Ecto neural progenitor cell (in vitro differentiated cells): ENCODE measurements at regions not wholly inside any gene's neighbourhood (a gene's known extent, or its start where the extent isn't known, plus 50 kb on each side); places are given as distances from the start of the nearest gene placed in this dataset.

Source experiments
- DNase-seq: peaks from one replicate; pipeline ENCODE4 v3.0.0-alpha.2; 2018; ENCODE audit warnings: low spot score

DNA sequence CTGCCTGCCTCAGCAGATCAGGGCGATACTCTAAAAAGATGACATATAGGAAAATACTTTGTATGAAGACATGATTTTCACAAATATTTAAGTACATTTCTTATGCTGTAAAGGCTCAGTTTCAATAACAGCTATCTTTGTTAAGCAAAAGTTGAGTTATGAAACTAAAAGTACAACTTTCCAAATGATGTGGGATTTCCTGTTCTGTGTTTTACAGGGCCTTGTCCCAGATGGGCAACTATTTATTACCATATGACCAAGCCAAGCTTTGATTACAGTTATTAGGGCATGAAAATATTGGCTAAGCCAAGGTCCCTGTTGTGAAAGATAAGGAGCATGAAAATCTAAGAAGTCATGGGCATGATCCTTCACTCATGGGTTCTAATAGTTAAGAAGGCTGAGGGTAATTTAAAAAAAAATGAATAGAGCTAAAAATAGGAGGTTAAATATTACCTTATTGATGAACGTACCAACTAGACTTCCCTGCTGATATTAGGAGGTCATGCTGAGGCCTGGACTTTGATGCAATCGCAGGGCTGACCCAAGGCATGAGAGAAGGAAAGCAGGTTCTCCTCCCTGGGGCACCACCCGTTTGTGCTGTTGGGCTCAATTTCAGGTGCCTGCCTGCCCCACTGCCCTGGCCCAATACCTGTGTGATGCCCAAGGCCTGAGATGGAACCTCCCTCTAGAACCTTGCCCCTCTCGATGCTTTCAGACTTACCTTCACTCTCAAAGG is 294.4 kb upstream of the PRDM1 start:
- no peak for DNase-seq

DNA sequence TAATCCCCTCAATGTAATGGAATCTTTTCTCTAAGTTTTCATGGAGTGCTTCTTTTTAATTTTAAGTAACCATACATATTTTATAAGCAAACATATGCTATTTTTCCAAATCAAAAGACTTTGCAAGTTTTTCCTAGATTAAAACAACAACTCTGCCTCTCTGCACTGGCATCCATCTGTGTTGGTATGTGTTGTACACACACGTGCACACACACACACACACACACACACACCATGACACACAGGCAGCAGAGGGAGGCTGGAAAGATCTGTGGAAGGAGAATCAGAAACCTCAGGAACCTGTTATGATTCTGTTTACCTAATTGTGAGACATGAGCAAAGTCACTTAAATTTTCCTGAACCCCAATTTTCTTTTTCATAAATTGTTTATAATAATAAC is 295.0 kb upstream of the PRDM1 start:
- DNase-seq, result no peak

DNA sequence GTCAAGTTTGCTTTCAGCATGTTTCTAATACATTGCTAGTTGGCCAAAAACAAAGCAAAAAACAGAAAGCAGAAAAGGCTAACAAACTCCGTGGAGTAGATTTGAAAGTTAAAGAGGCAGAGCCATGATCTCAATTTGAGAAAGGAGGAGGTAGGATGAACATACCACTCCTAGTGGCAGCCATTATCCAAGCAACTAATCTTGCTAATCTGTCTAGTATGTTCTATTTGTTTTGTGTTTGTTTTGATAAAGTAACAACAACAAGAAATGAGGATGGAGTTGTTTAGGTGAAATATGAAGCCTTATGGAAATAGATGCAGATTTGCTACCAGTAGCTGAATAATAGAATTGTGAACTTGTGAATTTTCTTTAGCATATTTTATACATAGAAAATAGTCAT is 295.5 kb upstream of the PRDM1 start:
- no peak for DNase-seq

DNA sequence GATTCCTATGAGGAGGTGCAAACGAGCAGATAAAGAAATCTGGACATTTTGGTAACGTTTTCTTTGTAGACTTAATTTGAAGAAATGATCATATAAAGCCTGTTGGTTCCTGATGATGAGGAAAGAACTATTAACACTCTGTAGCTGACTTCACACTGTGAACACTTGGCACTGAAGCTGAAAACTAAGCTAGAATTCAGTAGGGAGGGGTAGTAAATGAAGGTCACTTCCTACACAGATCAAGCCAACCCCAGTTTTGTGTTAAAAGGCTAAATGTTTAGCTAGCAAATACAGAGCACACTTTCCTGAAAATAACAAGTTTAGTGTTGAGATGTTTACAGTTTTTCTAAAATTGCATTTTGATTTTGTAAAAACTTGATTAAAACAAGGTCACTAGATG is 296.2 kb upstream of the PRDM1 start:
- no peak for DNase-seq

DNA sequence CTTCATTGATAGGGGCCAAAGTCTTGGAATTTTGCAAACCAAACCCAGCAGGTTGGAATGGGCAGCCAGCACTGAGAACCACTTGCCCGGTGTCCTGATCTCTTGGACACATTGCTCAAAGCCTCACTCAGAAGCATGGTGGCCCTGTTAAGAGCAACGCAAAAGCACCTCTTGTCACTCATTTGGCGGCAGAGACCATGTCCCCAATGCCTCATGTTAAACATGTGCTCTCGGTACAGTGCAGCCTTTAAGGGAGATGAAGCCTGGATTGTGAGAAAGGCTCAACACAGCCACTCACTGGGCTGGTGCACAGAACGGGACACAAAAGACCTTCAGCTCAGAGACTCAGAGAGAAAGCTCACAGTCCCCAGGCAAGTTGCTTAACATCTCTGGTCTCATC is 298.4 kb upstream of the PRDM1 start:
- DNase-seq, result no peak

DNA sequence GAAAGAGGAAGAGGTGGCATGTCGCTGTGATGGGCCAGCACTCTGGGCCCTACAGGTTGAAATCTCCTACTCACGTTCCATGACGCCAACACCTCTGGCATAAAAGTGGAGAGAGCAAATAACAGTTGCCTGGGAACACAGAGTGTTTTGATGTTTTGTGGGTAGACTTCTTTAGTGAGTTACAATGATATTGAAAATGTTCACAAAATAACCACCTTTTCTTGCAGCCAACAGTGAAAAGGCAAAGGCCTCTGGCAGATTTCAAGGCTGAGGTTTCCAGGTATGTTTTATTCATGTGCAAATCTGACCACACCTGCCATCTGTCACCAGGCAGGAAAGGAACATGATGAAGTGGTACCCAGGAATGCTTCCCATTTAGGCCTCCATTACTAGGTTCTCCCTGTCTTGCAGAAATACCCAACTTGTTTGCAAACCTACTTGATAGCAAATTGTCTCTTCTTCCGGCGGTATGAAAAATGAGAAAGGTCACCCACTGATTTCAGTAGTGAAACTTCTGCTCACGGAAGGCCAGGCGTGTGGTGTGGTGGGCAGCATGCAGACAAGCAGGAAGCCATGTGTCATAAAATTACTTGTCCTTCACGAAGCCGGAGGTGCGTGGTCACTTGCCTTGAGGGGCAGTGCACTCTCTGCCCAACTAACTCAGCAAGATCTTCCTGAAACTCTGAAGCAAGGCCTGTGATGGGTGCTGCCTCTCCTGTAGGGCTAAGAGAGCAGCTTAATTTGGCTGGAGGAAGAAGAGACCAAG is 299.1 kb upstream of the PRDM1 start:
- no peak for DNase-seq

DNA sequence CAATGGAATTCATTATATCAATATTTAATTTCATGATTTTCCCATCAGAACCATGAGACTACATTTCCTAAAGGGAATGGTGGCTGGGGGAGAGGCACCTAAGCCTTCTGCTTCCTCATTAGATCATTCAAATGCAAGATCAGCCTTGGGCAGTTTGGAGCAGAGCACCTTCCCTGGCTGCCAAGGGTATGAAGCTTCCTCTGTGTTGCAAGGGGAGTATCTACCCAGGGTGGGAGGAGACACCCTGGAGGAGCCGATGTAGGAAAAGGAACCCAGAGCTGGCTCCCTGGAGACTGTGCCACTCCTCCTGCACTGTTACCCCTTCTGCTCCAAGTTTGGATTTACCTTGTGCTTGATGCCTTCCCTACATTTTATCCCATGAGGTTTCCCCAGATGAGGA is 299.7 kb upstream of the PRDM1 start:
- DNase-seq, result no peak

DNA sequence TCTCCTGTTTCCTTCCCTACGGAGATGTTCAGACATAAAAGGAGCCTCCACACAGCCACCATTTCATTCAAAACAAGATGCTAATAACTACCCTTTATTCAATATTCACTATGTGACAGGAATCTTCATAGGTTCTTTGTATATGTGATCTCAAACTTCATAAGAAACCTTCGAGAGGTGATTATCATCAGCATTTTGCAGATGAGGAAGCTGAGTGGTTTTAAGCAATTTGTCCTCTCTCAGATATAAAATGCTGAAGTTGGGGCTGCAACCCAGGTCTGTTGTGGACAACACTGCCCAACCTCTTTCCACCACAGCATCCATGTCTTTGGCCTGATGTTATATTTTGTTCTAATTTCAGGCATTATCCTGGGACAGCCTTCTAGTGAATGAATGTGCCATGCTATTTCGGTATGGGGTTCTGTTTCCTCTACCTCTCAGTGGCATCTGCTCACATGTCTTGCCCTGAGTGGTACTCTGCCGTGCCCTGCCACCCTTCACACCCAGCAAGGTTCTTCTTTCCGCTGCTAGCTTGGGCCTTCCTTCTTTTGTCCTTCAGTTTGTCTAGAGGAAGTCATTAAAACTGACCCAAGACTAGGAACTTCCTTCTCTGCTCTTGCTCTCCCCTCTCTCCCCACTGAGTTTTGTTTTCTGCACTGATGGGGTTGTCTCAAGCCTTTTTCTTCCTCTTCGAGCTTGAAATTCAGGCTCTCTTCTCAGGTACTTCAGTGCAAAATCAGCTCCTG is 300.9 kb upstream of the PRDM1 start:
- DNase-seq, result no peak

DNA sequence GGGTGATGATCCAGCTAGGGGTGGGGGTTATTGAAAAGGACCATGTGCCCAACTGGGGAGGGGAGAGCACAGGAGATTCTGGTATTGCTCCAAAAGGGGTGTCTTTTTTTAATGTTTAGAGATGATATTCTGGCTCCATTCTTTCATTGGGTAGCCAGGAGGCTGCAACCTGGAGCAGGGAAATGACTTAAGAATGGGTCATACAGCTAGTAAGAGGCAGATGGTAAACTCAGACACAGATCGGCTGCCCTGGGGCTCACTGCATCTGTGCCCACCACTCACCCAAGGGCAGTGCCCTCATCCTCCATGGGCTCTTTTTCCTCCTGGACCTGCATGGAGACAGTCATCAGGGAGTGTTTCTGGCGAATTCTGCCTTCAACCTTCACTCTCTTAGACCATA is 302.0 kb upstream of the PRDM1 start:
- no peak for DNase-seq

DNA sequence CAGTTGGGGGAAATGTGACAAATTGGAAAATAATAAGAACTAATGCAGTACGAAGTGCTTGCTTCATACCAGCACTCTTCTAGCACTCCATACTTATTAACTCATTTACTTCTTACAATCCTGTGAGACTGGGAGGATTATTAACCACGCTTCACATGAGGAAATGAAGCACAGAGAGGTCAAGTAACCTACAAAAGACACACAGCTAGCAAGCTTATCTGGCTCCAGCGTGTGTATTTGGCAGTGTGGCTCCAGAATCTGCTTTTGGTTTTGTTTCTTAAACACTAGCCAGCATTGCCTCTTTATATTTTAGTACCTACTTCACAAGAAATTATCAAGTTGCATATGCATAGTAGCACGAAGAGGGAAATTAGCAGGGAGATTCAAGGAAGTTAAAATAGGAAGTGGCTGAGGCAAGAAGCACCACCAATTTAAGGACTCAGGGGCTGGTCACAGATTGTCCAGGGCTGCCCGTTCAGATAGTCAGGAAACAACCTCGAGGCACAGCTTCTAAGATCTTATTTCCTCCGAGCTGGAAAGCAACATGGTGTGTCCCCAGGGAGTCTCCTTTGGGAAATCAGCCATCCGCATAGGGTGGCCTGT is 302.7 kb upstream of the PRDM1 start:
- no peak for DNase-seq

DNA sequence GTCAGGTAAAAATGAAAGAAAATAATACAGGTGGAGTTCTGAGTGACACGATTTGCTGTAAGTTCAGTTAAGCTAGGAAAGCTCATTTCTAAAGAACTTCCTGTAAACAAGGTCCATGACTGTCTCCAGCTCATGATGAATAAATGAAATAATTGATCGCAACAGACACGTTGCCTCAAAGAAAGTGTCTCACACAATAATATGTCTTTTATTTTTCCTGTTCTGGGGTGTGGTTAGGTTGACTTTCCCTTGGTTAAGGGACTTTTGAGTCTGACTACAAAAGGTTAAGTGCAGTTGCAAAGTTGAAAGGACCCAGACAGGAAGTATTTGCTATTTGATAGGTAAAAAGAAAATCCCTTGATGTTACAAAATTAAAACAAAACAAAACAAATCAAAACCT is 304.2 kb upstream of the PRDM1 start:
- DNase-seq, result no peak

DNA sequence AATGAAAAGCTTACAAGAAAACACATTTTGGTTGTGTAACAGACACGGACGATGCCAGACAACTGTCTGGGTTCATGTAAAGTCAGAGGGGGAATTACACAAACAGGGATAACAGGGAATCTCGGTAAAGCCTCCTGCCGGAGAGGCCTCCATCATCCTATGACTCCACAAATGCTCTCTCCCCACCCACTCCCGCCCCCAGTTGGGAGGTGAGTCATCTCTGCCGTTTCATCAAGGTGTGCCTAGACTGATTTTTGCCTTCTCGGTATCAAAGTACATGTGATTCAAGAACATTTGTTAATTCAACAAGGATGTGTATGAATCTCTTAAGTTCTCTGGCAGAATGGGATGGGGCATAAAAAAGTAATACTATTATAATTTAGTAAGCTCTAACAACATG is 304.9 kb upstream of the PRDM1 start:
- DNase-seq, result no peak

DNA sequence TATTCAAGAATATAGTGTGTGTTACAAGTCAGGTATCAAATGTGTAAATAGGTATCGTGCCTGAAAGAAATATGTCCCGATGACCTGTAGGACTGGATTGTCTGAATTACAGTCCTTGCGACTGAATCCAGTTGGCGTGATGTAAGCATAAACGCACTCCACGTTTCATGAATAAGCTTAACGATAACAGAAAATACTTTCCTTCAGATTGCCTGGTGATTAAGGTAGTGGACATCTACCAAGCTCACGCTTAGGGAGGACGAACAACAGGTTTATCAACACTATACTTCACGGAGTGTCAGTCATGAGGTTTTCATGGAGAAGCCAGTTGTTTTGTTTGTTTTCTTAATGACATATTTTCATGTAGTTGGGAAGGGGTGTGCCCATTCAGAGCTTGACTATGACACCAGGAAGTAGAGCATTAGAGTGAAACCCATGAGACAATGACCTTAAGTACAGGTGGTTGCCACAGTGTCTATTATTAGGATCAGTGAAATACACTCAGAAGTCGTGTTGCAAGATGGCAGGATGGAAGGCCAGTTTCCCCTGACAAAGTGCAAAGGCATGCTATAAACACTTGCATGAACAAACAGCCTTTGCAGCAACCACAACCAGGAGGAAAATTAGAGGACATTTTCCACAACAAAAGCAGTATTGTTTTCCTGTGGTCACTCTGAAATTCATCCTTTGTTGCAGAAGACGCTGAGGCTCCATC is 305.8 kb upstream of the PRDM1 start:
- no peak for DNase-seq

DNA sequence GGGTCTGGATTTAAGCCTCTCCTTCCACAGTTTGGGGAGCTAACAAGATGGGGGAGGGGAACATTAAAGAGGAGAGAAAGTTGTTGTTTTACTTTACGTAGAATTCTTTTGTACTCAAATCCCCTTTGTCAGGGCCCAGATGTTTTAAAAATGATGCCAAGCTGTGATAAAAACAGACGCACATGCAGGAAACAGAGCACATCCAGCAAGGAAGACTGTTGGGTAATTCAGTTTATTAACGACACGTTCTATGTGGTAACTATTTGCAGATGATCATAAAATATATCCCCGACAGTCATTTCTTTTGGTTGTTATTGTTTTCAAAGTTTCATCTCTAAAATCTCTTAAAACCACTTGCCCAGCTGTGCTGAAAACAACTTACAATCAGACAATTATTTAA is 307.0 kb upstream of the PRDM1 start:
- no peak for DNase-seq

DNA sequence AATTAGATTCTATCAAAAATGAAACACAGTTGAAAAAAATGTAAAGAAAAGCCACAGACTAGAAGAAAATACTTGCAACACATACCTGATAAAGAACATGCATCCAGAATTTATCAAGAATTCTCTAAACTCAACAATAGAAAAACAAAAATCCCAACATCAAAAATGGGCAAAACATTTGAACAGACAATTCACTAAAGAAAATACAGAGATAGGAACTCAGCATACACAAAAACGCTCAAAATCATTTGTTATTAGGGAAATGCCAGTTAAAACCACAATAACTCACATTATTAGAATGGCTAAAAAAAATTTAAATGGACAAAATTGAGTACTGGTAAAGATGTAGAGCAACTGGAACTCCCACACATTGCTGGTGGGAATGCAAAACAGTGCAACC is 311.0 kb upstream of the PRDM1 start:
- no peak for DNase-seq

DNA sequence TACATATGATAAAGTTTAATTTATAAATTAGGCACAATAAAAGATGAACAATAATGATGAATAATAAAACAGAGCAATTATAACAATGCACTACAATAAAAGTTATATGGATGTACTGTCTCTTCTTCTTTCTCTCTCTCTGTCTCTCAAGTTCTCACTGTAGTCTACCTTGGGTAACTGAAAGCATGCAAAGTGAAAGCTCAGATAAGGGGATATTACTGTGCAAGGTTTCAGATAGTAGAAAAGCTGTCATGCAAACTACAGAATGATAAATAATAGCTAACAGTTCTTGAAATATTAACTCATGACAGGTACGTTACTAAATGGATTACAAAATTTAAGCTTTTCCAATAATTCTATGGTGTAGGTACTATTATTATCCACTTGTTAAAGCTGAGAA is 311.9 kb upstream of the PRDM1 start:
- no peak for DNase-seq

DNA sequence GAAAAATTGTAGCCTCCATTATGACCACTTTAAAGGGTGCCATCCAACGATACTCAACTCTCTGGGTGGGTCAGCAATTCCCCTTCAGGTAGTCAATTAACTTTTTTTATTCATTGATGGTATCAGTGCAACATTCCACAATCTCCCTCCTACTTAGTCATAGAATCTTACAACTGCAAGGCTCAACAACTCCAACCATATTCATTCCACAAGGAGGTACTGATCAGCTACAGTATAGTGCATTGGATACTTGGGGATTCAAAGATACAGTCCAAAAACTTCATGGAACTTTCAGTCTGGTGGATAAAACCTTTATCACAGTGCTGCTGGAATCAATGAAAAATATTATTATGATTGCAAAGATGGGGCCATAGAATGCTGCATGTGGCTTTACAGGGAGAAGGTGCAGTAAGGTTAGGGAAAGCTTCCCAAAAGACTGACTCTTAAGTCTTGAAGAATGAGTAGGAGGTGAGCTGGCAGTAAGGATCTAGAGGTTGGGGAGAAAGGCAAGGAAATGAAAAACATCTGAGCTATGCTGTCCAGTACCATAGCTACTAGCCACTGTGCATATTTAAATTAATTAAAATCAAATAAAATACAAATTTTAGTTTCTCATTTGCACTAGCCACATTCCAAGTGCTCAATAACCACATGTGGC is 314.7 kb upstream of the PRDM1 start:
- no peak for DNase-seq

DNA sequence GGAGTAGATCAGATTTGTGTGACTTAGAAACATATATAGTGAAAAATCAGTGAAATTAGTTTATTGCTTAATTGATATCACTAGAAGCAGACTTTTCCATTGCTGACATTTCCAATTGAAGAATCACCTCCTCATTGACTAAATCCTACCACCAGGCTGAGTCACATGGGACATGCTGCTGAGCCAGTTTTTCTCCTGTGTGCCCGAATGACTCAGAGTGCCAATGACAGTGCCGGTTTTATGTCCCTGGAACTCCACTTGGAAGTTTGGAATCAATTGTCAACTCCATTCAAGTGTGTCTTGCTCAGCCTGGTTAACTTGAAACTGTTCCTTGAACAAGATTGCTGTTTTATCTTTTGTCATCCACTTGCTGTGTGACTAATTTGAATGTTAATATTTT is 316.1 kb upstream of the PRDM1 start:
- DNase-seq, result no peak

DNA sequence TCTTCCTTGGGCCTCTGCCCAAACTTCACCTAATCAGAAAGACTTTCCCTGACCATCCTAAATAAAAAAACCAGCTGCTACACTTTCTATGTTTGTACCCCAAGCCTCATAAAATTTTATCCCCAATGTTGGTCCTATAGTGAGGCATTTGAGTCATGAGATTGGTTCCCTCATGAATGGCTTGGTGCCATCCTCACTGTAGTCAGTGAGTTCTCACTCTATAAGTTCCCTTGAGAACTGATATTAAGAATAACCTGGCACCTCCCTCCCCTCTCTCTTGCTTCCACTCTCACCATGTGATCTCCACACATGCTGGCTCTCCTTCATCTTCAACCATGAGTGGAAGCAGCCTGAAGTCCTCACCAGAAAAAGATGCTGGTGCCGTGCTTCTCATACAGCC is 316.9 kb upstream of the PRDM1 start:
- DNase-seq, result no peak

DNA sequence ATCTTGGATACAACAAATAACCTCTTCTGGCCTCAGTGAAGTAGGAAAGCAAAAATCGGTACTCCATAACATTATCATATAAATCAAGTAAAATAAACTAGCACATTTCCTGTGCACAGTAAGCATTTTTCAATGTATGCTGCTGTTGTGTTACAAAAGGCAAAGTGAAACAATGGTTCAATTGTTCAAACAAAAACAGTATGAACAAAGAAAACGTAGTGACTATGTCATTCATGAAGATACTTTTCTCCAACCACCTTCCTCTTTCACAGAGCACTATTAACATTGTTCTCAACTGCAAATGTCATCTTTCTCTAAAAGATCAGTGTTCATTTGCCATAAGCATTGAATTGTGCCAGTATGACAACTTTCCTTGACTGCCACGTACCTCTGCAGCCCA is 318.6 kb upstream of the PRDM1 start:
- no peak for DNase-seq

DNA sequence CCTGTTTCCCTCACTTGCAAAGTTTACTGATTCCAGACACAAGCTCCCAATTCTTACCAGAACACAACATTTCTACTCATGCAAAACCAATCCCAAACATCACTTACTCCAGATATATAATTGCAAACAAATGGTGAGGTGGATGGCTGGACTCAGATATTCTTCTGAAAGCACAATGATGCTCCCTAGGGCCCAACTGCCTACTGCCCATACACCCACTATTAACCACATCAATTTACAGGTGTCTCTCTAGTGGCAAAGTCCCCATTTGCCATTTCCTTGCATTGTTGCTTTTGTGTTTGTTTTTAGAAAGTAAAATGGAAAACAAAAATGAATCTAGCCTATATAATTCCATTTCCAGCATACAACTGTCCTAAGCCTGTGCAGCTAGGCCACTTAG is 320.9 kb upstream of the PRDM1 start:
- no peak for DNase-seq

DNA sequence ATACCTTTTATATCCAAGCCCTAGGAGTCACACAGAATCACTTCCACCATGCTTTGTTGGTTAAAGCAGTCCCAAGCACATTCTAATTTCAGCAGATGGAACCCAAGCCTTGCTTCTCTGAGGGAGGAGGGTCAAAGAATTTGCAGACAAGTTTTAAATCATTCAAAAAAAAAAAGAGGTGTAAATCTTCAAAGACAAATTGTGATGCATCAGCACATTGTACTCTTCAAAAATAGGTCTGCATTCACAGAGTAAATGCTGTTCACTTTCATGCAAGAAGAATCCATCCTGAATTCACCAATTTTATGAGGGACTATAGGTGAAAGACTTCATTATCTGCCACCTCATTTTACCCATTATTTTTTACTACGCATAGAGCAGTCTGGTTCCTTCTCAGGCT is 321.8 kb upstream of the PRDM1 start:
- no peak for DNase-seq
